ENCODE measurements at regions not wholly inside any gene's neighbourhood (a gene's known extent, or its start where the extent isn't known, plus 50 kb on each side); places are given as distances from the start of the nearest gene placed in this dataset.

- no peak overlapping the region for H3K4me3 ChIP-seq
- intact Hi-C loops (cut with DNase I): no loop called here
- no peak for ATAC-seq
- H3K27ac ChIP-seq: no peak overlapping the region
- no peak for FAIRE-seq
- 90 to 98% methylated on average over 2 of the region's 2 CpGs for WGBS, 2 donors
- H3K36me3 ChIP-seq: no peaks in the 10 kb centered on the region
- no peak for TF ChIP-seq CTCF (IDR thresholded peaks at IDR 0.05)
- H3K9me3 ChIP-seq: no peaks in the 10 kb centered on the region
- H3K4me1 ChIP-seq: peaks cover 0 to 6% (median 0%) of the 10 kb centered on the region in 3 donors
- H3K27me3 ChIP-seq: no peaks in the 10 kb centered on the region
- no peak for DNase-seq
These were observed 50.4 kb downstream of the RUSC2 start for GRCh38 chr9:35540315-35540714.

DNA sequence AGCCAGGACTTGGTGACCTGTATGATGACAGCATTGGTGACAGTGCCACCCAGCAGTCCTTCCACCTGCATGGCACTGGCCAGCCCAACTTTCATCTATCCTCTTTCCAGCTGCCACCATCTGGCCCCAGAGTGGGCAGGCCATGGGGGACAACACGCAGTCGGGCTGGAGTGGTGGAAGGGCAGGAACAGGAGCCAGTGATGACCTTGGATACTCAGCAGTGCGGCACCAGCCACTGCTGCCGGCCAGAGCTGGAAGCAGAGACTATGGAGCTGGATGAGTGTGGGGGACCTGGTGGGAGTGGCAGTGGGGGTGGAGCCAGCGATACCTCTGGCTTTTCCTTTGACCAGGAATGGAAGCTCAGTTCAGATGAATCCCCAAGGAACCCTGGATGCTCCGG, 56.9 kb downstream of the RUSC2 start:
- TF ChIP-seq CTCF (IDR thresholded peaks at IDR 0.05): no peak
- Histone ChIP-seq H3K4me1 (no peaks in the 10 kb centered on the region), H3K4me3 (no peak overlapping the region), H3K27ac (no peak overlapping the region), H3K9me3 (no peaks in the 10 kb centered on the region), H3K36me3 (peaks cover 5 to 16% (median 7%) of the 10 kb centered on the region in 3 donors), H3K27me3 (no peaks in the 10 kb centered on the region)
- 68 to 75% methylated on average over 6 of the region's 6 CpGs for WGBS, 2 donors
- DNase-seq (no peak), ATAC-seq (no peak), FAIRE-seq (no peak)
- intact Hi-C loops (cut with DNase I): no loop called here

- H3K27ac ChIP-seq: no peak overlapping the region
- TF ChIP-seq CTCF (IDR thresholded peaks at IDR 0.05): no peak
- DNase-seq (peak in 2 of 6 donors; percentile 45 to 61), FAIRE-seq (no peak), ATAC-seq (no peak)
- no peak overlapping the region for H3K4me3 ChIP-seq
- peaks cover 5 to 16% (median 7%) of the 10 kb centered on the region in 3 donors for H3K36me3 ChIP-seq
- no peaks in the 10 kb centered on the region for H3K4me1 ChIP-seq
- 94 to 95% methylated on average over 16 of the region's 16 CpGs for WGBS, 2 donors
- H3K9me3 ChIP-seq: no peaks in the 10 kb centered on the region
- intact Hi-C loops (cut with DNase I): no loop called here
- H3K27me3 ChIP-seq: no peaks in the 10 kb centered on the region
These were observed 57.1 kb upstream of the TESK1 start for GRCh38 chr9:35547889-35548418.

DNA sequence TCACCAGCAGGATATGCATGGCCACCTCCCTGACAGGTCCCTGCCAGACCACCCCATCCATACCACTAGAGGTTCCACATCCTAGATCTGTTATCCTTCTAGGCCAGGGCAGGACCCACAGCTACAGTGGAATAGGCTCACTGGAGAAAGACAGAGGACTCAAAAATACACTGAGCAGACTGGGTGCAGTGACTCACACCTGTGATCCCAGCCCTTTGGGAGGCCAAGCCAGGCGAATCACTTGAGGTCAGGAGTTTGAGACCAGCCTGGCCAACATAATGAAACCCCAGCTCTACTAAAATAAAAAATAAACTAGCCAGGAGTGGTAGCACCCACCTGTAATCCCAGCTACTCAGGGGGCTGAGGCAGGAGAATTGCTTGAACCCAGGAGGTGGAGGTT, 56.5 kb upstream of the TESK1 start:
- FAIRE-seq: no peak
- H3K36me3 ChIP-seq: peaks cover 5 to 16% (median 7%) of the 10 kb centered on the region in 3 donors
- intact Hi-C loops (cut with DNase I): no loop called here
- H3K4me1 ChIP-seq: peaks cover under 1 to 5% (median 5%) of the 10 kb centered on the region in 3 donors
- WGBS, 2 donors: 90 to 95% methylated on average over 1 of the region's 1 CpG
- no peaks in the 10 kb centered on the region for H3K27me3 ChIP-seq
- DNase-seq: no peak
- no peak for TF ChIP-seq CTCF (IDR thresholded peaks at IDR 0.05)
- H3K9me3 ChIP-seq: no peaks in the 10 kb centered on the region
- no peak overlapping the region for H3K27ac ChIP-seq
- H3K4me3 ChIP-seq: no peak overlapping the region
- ATAC-seq: no peak

GRCh38 chr9:35549441-35549840, 55.6 kb upstream of the TESK1 start:
- Histone ChIP-seq H3K36me3 (peaks cover 5 to 16% (median 7%) of the 10 kb centered on the region in 3 donors), H3K4me1 (peaks cover 5 to 9% (median 8%) of the 10 kb centered on the region in 3 donors), H3K27me3 (no peaks in the 10 kb centered on the region), H3K27ac (no peak overlapping the region), H3K9me3 (no peaks in the 10 kb centered on the region), H3K4me3 (no peak overlapping the region)
- no peak for TF ChIP-seq CTCF (IDR thresholded peaks at IDR 0.05)
- ATAC-seq (no peak), FAIRE-seq (no peak), DNase-seq (no peak)
- WGBS, 2 donors: 74 to 82% methylated on average over 4 of the region's 4 CpGs
- intact Hi-C loops (cut with DNase I): no loop called here

Measured in pancreas (tissue), 10 donors.